ENCODE measurements at regions not wholly inside any gene's neighbourhood (a gene's known extent, or its start where the extent isn't known, plus 50 kb on each side); places are given as distances from the start of the nearest gene placed in this dataset.
"Not testable (repeated sequence)": the region's sequence is repeated elsewhere in the genome, so short reads cannot be mapped to it uniquely, and the experiment has no call there.

DNA sequence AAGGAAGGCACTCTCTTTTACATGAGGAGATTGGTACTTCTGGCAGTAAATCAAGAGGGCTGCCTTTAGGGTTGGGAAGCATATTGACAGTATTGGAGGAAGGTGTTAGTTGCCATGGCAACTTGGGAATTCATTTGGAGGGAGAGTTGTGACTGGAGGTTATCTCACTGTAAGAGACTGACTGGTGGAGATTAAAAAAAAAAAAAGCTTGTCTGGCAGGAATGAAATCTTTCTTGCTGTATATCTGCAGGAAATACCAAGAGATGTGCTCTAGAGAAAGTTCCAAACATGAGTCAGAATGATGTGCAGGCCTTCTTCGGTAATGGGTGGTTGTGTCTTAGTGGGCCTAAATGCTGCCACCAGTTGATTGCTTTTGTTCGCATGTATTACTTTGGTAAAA, 59.8 kb upstream of the FAM72C start:
- TF ChIP-seq, protein P1, sequence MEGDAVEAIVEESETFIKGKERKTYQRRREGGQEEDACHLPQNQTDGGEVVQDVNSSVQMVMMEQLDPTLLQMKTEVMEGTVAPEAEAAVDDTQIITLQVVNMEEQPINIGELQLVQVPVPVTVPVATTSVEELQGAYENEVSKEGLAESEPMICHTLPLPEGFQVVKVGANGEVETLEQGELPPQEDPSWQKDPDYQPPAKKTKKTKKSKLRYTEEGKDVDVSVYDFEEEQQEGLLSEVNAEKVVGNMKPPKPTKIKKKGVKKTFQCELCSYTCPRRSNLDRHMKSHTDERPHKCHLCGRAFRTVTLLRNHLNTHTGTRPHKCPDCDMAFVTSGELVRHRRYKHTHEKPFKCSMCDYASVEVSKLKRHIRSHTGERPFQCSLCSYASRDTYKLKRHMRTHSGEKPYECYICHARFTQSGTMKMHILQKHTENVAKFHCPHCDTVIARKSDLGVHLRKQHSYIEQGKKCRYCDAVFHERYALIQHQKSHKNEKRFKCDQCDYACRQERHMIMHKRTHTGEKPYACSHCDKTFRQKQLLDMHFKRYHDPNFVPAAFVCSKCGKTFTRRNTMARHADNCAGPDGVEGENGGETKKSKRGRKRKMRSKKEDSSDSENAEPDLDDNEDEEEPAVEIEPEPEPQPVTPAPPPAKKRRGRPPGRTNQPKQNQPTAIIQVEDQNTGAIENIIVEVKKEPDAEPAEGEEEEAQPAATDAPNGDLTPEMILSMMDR (IDR thresholded peaks at IDR 0.05) = not testable (repeated sequence)
- TF ChIP-seq POLR2AphosphoS5 (IDR thresholded peaks at IDR 0.05; ENCODE audit: insufficient read depth in 1 of 2, low read depth in 1 of 2); POLR2A (IDR thresholded peaks at IDR 0.05): not testable (repeated sequence)
